SK-N-MC (cell line): ENCODE measurements at regions not wholly inside any gene's neighbourhood (a gene's known extent, or its start where the extent isn't known, plus 50 kb on each side); places are given as distances from the start of the nearest gene placed in this dataset.

Experiments used
- DNase-seq: peaks from one replicate; pipeline ENCODE4 v3.0.0-alpha.2; 2011; ENCODE audit warnings: low read depth, low spot score
- H3K27ac ChIP-seq: fragments of 200-600 bp; sonication (generic); 2 replicates; pipeline ENCODE4 v1.5.1; 2016; ENCODE audit warnings: mixed run types
- H3K36me3 ChIP-seq: fragments of 200-600 bp; sonication (generic); 2 replicates; pipeline ENCODE4 v1.6.1; 2017; ENCODE audit warnings: antibody characterized with exemption, low read length, mixed read lengths; ENCODE audit not compliant: insufficient read depth
- H3K4me3 ChIP-seq: fragments of 200-600 bp; sonication (generic); 2 replicates; pipeline ENCODE4 v1.5.1; 2016
- H3K9ac ChIP-seq: fragments of 200-600 bp; sonication (generic); 2 replicates; pipeline ENCODE4 v1.8.0; 2017; ENCODE audit warnings: mixed run types, mixed read lengths; ENCODE audit not compliant: insufficient read length
- H3K9me3 ChIP-seq: fragments of 200-600 bp; sonication (generic); 2 replicates; pipeline ENCODE4 v1.6.1; 2017; ENCODE audit warnings: low read depth, mild to moderate bottlenecking, antibody characterized with exemption, low read length, moderate library complexity, mixed read lengths
- EZH2 ChIP-seq: fragments of 200-600 bp; sonication (generic); IDR thresholded peaks from one replicate; pipeline ENCODE4 v1.6.1; 2017; ENCODE audit warnings: antibody characterized with exemption
- FOXP2 ChIP-seq: optimal IDR thresholded peaks from 2 replicates; pipeline ENCODE3; 2011; ENCODE audit warnings: mild to moderate bottlenecking, moderate library complexity; ENCODE audit not compliant: insufficient read depth; ENCODE audit errors: extremely low read length, control extremely low read depth
- POLR2AphosphoS5 ChIP-seq: IDR thresholded peaks from 2 replicates; pipeline ENCODE4 v1.6.1; 2012; ENCODE audit warnings: mild to moderate bottlenecking, low read depth, low read length, borderline replicate concordance

GRCh38 chr9:26559506-26559905 is 333.1 kb downstream of the CAAP1 start:
- no peaks in the 10 kb centered on the region for H3K9me3 ChIP-seq
- H3K4me3 ChIP-seq = no peak overlapping the region
- H3K27ac ChIP-seq = no peak overlapping the region
- TF ChIP-seq FOXP2 (no peak), EZH2 (no peak), POLR2AphosphoS5 (no peak)
- no peaks in the 10 kb centered on the region for H3K36me3 ChIP-seq
- DNase-seq = no peak
- H3K9ac ChIP-seq = no peak overlapping the region

- no peak for DNase-seq
- Histone ChIP-seq H3K36me3 (no peaks in the 10 kb centered on the region), H3K4me3 (no peak overlapping the region), H3K9ac (no peak overlapping the region), H3K9me3 (no peaks in the 10 kb centered on the region), H3K27ac (no peak overlapping the region)
- TF ChIP-seq POLR2AphosphoS5 = no peak
Observed at GRCh38 chr9:26551971-26552370, 340.6 kb downstream of the CAAP1 start.

- no peak for DNase-seq
- H3K4me3 ChIP-seq = no peak overlapping the region
- no peaks in the 10 kb centered on the region for H3K9me3 ChIP-seq
- no peak overlapping the region for H3K27ac ChIP-seq
- no peaks in the 10 kb centered on the region for H3K36me3 ChIP-seq
- TF ChIP-seq POLR2AphosphoS5 (no peak), FOXP2 (no peak), EZH2 (no peak)
- no peak overlapping the region for H3K9ac ChIP-seq
Observed at GRCh38 chr9:26551451-26551850, 341.2 kb downstream of the CAAP1 start.

DNA sequence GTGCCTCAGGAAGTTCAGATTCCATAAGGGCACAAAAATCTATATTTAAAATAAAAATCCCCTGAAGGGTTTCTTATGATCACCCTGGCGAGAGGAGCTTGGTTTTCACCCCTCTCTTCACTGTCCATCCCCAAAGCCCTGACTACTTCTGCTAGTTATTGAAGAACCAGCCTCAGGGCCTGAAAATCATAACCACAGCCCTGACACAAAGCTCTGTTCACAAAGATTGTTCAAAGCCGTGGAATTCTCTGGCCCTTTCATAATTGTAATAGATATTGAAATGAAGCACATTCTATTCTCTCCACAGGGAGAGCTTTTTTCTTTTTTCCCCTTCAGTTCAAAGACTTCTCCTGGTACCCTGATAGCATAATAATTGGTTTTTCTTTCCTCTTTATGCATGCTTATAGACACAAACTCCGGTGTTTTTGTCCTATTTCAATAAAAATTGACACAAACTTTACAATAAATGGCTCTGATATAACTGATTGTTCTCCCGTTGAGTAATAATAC is 343.8 kb downstream of the CAAP1 start:
- H3K9me3 ChIP-seq = no peaks in the 10 kb centered on the region
- peak overlapping the region; percentile 34 for H3K9ac ChIP-seq
- no peaks in the 10 kb centered on the region for H3K36me3 ChIP-seq
- DNase-seq = peak; percentile 24
- TF ChIP-seq POLR2AphosphoS5 = no peak
- no peak for TF ChIP-seq EZH2
- no peak for TF ChIP-seq FOXP2
- H3K27ac ChIP-seq = peak overlapping the region; percentile 96
- H3K4me3 ChIP-seq = peak overlapping the region; percentile 64

DNA sequence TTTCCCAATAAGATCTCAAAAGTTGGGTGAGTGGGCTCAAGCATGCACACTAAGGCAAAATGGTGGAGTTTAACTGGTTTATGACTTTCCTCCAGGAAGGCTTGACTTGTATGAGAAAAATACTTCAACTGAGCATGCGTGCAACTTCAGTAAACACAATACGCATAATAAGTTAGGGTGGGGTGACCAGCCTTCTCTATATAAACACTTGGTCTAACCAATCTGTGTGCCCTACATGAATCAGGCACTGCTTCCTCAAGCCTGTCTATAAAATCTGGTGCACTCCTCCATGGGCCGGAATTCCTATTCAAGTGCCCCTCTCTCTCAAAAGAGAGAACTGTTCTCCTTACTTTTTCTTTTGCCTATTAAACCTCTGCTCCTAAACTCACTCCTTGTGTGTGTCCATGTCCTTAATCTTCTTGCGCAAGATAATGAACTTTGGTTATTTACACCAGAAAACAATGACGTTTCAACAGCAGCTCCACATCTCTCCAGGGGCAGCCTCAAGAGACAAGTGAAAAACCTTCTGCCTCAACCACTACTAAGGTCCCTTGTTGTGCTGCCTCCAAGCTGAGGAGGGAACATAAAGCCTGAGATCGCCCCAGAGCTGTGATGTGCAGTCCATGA is 352.6 kb downstream of the CAAP1 start:
- Histone ChIP-seq H3K9me3 (0 out of 2 replicates have a peak, but pooled peaks cover 3% of the 10 kb centered on the region), H3K4me3 (no peak overlapping the region), H3K9ac (no peak overlapping the region), H3K36me3 (no peaks in the 10 kb centered on the region), H3K27ac (no peak overlapping the region)
- no peak for DNase-seq
- TF ChIP-seq POLR2AphosphoS5 (no peak), EZH2 (no peak), FOXP2 (no peak)

DNA sequence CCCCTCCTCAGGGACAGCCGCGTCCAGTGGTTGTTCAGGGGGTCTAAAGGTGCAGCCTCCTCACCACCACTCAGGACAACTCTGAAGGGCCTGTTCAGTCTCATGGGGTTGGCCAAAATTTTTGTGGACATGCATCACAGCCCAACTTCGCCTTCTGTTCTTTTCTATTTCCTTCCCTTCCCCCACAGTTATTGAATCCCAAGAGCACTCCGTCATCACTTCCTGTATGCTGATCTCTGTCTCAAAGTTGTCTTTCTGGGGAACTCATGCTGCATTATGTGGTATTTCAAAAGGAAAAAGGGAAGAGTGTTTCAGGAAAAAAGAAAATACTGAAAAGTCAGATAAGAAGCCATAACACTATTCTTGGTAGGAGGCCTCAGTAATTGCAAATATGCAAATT is 355.4 kb downstream of the CAAP1 start:
- Histone ChIP-seq H3K36me3 (no peaks in the 10 kb centered on the region), H3K9me3 (0 out of 2 replicates have a peak, but pooled peaks cover 3% of the 10 kb centered on the region), H3K27ac (no peak overlapping the region), H3K9ac (no peak overlapping the region), H3K4me3 (no peak overlapping the region)
- TF ChIP-seq EZH2 (no peak), FOXP2 (no peak), POLR2AphosphoS5 (no peak)
- no peak for DNase-seq

DNA sequence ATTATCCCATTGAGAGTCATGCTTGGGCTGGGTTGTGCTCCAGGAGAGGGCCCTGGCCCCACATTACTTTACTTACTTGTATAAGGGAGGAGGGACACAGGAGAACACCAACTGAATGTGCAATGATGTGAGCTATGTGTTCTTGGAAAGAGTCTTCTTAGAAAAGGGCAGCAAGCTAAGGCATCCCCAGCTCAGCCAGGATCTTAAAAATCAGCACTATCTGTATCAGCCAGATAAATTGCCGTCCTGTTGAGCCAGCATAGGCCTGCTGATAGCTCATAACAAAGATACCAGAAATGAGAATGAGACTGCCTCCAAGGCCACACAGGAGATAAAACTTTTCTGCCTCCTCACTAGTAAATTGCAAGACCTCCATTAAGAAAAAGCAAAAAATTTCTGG is 357.5 kb downstream of the CAAP1 start:
- no peak for TF ChIP-seq FOXP2
- TF ChIP-seq POLR2AphosphoS5 = no peak
- no peak for TF ChIP-seq EZH2
- Histone ChIP-seq H3K27ac (no peak overlapping the region), H3K4me3 (no peak overlapping the region), H3K9ac (no peak overlapping the region), H3K36me3 (no peaks in the 10 kb centered on the region), H3K9me3 (no peaks in the 10 kb centered on the region)
- no peak for DNase-seq

- H3K36me3 ChIP-seq = no peaks in the 10 kb centered on the region
- H3K9ac ChIP-seq = no peak overlapping the region
- DNase-seq = no peak
- no peak overlapping the region for H3K27ac ChIP-seq
- TF ChIP-seq EZH2 (no peak), POLR2AphosphoS5 (no peak), FOXP2 (no peak)
- no peaks in the 10 kb centered on the region for H3K9me3 ChIP-seq
- no peak overlapping the region for H3K4me3 ChIP-seq
Observed at GRCh38 chr9:26530841-26531240, 361.8 kb downstream of the CAAP1 start.

GRCh38 chr9:26527931-26528330 is 364.7 kb downstream of the CAAP1 start:
- no peak overlapping the region for H3K9ac ChIP-seq
- H3K27ac ChIP-seq = no peak overlapping the region
- no peak for DNase-seq
- H3K36me3 ChIP-seq = no peaks in the 10 kb centered on the region
- H3K4me3 ChIP-seq = no peak overlapping the region
- H3K9me3 ChIP-seq = no peaks in the 10 kb centered on the region
- no peak for TF ChIP-seq EZH2
- TF ChIP-seq FOXP2 = no peak
- TF ChIP-seq POLR2AphosphoS5 = no peak
